ENCODE measurements at regions not wholly inside any gene's neighbourhood (a gene's known extent, or its start where the extent isn't known, plus 50 kb on each side); places are given as distances from the start of the nearest gene placed in this dataset.

DNA sequence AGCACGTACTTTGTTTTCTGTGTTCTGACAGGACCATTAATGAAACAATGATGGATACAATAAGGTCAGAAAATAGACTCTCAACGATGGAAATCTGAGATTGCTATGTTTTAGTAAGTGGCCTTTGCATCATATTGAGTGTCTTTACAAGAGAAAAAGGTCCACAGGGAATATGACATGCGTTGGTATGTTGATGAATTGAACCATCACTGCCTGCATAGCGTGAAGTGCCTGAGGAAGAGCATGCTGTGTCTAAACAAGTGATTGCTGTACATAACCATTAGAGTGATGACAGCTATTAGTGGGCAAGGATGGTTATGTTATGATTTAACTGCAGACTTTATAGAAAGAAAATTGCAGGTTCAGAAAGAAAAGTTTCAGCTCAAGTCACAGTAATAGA is 623.2 kb downstream of the SLITRK5 start:
- TF ChIP-seq, protein P1, sequence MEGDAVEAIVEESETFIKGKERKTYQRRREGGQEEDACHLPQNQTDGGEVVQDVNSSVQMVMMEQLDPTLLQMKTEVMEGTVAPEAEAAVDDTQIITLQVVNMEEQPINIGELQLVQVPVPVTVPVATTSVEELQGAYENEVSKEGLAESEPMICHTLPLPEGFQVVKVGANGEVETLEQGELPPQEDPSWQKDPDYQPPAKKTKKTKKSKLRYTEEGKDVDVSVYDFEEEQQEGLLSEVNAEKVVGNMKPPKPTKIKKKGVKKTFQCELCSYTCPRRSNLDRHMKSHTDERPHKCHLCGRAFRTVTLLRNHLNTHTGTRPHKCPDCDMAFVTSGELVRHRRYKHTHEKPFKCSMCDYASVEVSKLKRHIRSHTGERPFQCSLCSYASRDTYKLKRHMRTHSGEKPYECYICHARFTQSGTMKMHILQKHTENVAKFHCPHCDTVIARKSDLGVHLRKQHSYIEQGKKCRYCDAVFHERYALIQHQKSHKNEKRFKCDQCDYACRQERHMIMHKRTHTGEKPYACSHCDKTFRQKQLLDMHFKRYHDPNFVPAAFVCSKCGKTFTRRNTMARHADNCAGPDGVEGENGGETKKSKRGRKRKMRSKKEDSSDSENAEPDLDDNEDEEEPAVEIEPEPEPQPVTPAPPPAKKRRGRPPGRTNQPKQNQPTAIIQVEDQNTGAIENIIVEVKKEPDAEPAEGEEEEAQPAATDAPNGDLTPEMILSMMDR (IDR thresholded peaks at IDR 0.05; ENCODE audit: borderline replicate concordance): no peak
- Histone ChIP-seq H3K4me1 (no peaks in the 10 kb centered on the region), H3K27ac (replicated peaks) (no peak overlapping the region), H3K27me3 (ENCODE audit: low read depth) (no peaks in the 10 kb centered on the region), H3K9me3 (replicated peaks) (no peaks in the 10 kb centered on the region), H3K36me3 (no peaks in the 10 kb centered on the region), H3K4me3 (no peak overlapping the region)
- no peak for DNase-seq
- intact Hi-C loops (cut with micrococcal nuclease): no loop called here

DNA sequence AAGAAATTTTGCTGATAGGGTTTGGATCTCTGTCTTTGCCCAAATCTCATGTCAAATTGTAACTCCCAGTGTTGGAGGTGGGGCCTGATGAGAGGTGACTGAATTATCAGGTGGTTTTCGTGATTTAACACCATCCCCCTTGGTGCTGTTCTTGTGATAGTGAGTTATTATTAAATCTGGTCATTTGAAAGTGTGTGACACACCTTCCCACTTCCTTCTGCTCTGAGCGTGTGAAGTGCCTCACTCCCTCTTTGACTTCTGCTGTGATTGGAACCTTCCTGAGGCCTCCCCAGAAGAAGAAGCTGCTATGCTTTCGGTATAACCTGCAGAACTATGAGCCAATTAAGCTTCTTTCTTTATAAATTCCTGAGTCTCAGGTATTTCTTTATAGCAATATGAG is 632.0 kb downstream of the SLITRK5 start:
- H3K36me3 ChIP-seq: no peaks in the 10 kb centered on the region
- H3K27me3 ChIP-seq (ENCODE audit: low read depth): no peaks in the 10 kb centered on the region
- no peak for DNase-seq
- H3K4me1 ChIP-seq: no peaks in the 10 kb centered on the region
- peaks cover 8% of the 10 kb centered on the region for H3K9me3 ChIP-seq (replicated peaks)
- H3K27ac ChIP-seq (replicated peaks): no peak overlapping the region
- no peak overlapping the region for H3K4me3 ChIP-seq
- intact Hi-C loops (cut with micrococcal nuclease): no loop called here
- TF ChIP-seq, protein P1 (IDR thresholded peaks at IDR 0.05; ENCODE audit: borderline replicate concordance): no peak

DNA sequence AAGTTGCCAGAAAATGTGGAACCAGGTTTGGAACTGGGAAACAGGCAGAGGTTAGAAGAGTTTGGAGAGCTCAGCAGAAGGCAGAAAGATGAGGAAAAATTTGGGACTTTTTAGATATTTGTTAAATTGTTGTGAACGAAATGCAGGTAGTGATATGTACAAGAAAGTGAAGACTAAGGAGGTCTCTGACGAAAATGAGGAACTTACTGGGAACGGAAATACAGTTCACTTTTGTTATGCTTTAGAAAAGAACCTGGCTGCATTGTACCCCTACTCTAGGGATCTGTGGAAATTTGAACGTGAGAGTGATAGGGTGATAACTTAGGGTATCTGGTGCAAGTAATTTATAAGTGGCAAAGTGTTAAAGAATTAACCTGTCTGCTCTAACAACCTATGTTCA is 632.4 kb downstream of the SLITRK5 start:
- H3K9me3 ChIP-seq (replicated peaks): peaks cover 8% of the 10 kb centered on the region
- no peaks in the 10 kb centered on the region for H3K36me3 ChIP-seq
- TF ChIP-seq, protein P1 (IDR thresholded peaks at IDR 0.05; ENCODE audit: borderline replicate concordance): no peak
- no peaks in the 10 kb centered on the region for H3K4me1 ChIP-seq
- H3K27ac ChIP-seq (replicated peaks): no peak overlapping the region
- H3K27me3 ChIP-seq (ENCODE audit: low read depth): no peaks in the 10 kb centered on the region
- intact Hi-C loops (cut with micrococcal nuclease): no loop called here
- no peak overlapping the region for H3K4me3 ChIP-seq
- DNase-seq: no peak

DNA sequence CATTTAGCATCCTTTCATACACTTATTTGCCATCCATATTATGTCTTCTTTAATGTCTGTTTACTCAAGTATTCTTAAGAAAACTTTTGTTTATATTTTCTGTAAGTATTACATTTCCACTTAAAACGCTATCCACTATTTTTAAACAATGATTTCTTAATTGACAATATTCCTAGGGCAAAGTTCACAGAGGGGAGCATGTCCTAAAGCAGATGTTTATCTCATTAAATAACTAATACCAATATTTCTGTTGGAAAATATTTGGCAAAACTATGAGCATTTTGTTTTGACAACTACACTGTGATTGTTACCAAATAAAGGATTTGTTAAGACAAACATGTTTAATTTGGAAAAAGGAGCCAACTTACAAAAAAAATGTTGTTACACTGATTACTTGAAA is 643.3 kb downstream of the SLITRK5 start:
- TF ChIP-seq, protein P1 (IDR thresholded peaks at IDR 0.05; ENCODE audit: borderline replicate concordance): no peak
- intact Hi-C loops (cut with micrococcal nuclease): no loop called here

DNA sequence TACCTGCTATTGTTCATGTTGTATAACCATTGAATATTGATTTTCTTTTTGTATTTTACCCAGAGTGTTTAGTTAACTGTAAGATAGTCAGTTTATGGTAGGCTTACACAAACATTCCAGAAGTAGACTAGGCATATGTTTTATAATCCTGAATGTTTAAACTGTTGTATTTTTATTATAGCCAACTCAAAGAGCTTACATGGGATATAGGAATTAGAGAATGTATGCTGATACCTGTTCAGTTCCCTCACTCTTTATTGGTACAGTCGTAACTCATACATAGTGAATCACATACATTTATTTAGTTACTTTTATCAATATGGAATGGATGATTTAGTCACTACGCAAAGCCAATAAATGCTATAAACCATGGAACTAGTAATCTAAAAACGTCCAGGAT is 657.9 kb downstream of the SLITRK5 start:
- Histone ChIP-seq H3K36me3 (no peaks in the 10 kb centered on the region), H3K27me3 (ENCODE audit: low read depth) (no peaks in the 10 kb centered on the region), H3K4me3 (no peak overlapping the region), H3K9me3 (replicated peaks) (peaks cover under 1% of the 10 kb centered on the region), H3K27ac (replicated peaks) (no peak overlapping the region), H3K4me1 (no peaks in the 10 kb centered on the region)
- intact Hi-C loops (cut with micrococcal nuclease): no loop called here
- TF ChIP-seq, protein P1 (IDR thresholded peaks at IDR 0.05; ENCODE audit: borderline replicate concordance): no peak
- no peak for DNase-seq

More for the DNA sequence above, 643.3 kb downstream of the SLITRK5 start:
- Histone ChIP-seq H3K27ac (replicated peaks) (no peak overlapping the region), H3K27me3 (ENCODE audit: low read depth) (no peaks in the 10 kb centered on the region), H3K9me3 (replicated peaks) (no peaks in the 10 kb centered on the region), H3K36me3 (no peaks in the 10 kb centered on the region), H3K4me1 (no peaks in the 10 kb centered on the region), H3K4me3 (no peak overlapping the region)
- DNase-seq: no peak

DNA sequence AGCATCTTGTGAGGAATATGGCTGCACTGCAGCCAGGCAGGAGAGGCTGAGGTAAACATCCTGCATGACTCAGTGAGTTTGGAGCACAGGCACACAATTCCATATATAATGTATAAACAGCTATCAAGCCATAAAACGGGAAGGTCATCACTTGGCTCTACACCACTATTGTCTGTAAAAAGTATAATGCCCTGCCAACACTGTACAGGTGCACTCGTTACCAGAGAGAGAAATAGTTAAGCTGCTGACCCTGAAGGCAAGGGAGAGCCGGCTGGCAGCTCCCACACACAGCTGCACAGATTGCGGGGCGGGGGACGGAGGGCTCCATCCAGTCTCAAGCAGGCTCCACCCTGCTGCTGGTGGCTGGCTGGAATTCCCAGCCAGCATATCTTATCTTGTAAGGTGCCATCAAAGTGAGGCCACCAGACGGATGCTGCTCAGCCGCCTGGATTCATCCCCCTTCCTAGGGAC is 668.1 kb downstream of the SLITRK5 start:
- H3K36me3 ChIP-seq: no peaks in the 10 kb centered on the region
- H3K9me3 ChIP-seq (replicated peaks): peaks cover 8% of the 10 kb centered on the region
- H3K27me3 ChIP-seq (ENCODE audit: low read depth): no peaks in the 10 kb centered on the region
- no peaks in the 10 kb centered on the region for H3K4me1 ChIP-seq
- no peak for DNase-seq
- intact Hi-C loops (cut with micrococcal nuclease): no loop called here
- TF ChIP-seq, protein P1 (IDR thresholded peaks at IDR 0.05; ENCODE audit: borderline replicate concordance): no peak
- no peak overlapping the region for H3K4me3 ChIP-seq
- H3K27ac ChIP-seq (replicated peaks): no peak overlapping the region

All from left ventricle myocardium inferior (tissue), 1 donor.